ENCODE measurements at regions not wholly inside any gene's neighbourhood (a gene's known extent, or its start where the extent isn't known, plus 50 kb on each side); places are given as distances from the start of the nearest gene placed in this dataset.
A peak's percentile ranks its signal among the peaks of the same experiment; 100 is the strongest.

DNA sequence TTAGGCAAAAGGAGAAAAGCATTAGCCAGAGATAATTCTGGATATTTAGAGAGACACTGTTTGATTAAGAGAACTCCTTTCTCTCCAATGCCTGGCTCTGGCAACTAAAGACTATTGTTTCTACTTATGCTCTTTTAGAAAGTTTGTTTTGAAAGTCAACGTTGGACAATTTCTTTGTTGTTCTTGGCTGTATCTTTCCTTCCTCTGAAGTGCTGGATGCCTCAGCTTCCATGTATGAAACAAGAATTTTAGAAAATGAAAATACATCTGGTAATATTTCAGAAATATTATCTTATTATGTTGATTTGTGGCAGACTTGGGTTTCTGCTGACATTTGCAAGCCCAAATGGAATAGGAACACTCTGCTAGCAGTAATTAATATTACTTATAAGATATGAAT is 382.6 kb downstream of the SNAPC1 start:
- ATAC-seq (no peak), DNase-seq (no peak)

DNA sequence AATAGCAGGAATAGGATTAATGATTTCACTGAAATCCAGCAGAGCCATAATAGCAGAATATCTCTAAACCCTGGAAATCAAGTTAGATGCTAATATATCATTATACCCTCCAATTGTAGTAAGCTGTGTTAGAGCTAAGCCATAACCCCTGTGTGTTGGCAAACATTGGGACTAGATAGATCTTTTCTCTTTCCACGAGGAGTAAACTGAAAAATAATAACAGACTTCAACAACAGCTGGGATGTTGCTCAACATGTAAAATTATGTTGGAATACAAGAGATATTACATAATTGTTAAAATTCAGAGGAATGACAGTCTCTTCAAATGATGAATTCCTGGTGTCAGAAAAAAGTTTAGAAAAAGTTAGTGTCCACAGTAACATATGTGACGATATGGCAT is 383.8 kb downstream of the SNAPC1 start:
- DNase-seq: no peak
- no peak for ATAC-seq

- ATAC-seq (no peak), DNase-seq (no peak)
These were observed 393.8 kb downstream of the SNAPC1 start for GRCh38 chr14:62156052-62156451.

DNA sequence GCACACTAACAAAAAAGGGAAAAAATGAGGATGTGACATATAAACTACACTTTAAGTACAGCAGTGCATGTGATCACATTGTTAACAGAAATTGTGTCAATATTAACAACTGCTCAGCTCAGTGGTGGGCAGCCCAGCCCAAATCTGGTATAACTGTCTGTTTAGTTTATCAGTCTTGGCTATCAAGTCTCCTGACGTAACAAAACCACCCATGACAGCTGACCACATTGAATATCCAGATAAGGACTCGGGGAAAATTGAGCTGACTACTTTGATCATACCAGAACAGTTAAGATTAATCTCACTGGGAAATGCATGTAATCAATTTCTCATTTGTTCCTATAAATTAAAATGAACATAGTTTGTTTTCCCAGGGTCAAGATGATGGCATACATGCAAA is 396.6 kb downstream of the SNAPC1 start:
- DNase-seq (no peak), ATAC-seq (no peak)

DNA sequence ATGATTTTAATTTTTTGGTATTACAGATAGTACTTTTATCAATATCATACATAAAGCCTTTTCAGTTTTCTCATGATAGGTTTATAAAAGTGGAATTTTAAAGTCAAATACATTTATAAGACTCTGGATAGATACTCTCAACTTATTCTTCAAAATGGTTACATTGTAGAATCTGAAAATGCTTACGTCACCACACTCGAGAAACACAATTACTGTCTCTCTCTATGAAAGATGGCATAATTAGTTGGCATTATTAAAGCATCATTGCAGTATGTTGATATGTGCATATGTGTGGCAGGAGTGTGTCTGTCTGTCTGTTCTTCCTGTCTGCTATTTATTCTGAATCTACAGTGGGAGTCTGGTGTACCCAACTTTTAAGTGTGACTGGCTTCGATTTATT is 397.1 kb downstream of the SNAPC1 start:
- DNase-seq: no peak
- no peak for ATAC-seq

- no peak for ATAC-seq
- DNase-seq: no peak
These were observed 400.9 kb downstream of the SNAPC1 start for GRCh38 chr14:62162998-62163589.

DNA sequence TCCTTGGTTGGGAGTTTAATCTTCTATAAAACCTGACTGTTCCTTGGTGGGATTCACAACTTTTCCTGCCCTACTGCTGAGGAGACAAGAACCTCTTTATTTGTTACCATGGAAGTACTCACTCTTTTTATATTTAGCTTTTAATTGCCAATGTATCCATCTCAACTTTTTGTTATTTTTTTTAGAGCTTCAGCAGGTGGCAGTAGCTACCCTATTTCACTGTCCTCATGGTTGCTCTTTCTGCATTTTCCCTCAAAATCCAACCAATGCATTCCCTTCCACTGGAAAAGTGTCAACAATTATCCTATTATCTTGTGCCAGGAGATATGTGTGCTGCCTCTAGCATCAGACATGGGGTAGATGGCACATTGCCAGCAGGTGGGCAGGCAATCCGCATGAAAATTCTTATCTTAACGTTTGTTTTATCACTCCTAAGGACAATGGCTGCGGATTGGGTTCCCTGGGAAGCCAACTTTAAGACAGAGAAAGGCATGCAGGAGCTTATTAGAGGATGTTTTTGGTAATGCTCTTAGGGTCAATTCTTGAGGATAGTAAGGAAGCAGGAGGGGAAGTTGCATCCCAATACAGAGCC is 406.4 kb downstream of the SNAPC1 start:
- no peak for DNase-seq
- ATAC-seq: no peak

DNA sequence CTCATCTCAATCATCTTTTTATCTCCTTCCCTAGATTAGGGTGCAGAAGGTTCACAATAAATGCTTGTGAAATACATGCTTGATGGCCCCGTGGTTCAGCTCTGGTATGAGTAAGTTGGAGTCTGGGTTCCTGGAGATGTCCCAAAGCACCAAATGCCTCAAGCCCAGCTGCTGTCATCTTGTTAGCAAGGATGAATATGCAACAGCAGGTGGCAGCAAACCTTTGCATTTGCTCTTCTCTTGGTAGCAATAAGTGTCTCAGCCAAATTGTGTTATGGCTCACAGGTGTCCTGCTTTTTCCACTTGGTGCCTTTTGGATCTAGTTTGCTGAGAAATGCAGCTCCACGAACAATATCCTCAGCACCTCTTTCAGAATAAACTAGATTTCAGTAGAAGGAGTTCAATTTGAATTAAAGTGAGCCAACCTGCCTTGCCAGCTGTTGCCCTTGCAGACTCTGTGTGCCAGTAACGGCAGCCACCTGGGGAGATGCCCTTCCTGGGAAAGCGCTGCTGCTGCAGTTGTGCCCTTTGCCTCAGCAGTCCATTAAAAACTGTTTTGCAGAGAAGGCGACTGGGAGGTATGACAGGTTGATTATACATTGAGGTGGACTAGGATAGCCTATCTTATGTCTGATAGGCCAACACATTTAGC is 417.3 kb downstream of the SNAPC1 start:
- ATAC-seq (no peak), DNase-seq (peak; percentile 10)

- DNase-seq (no peak), ATAC-seq (no peak)
These were observed 419.4 kb downstream of the SNAPC1 start for GRCh38 chr14:62181591-62181990.

GRCh38 chr14:62185078-62185477 is 422.9 kb downstream of the SNAPC1 start:
- ATAC-seq: no peak
- no peak for DNase-seq

DNA sequence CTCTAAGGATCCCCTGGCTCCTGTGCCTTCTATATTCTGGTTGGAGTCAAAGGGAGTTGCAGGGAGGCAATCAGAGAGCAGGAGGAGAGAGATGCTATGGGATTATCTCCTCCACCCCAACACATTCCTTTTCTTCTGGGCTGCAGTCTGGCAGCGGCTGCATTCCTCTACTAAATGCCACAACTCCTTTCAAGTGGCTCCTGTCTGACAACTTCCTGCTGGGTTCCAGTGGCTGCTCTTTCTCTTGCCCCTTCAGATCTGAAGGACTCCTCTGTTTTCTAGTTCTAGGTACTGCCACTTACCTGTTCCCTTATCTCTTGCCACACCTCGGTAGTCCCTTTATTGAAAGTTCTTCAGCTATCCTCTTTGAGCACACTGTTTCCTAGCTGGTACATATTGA is 425.0 kb downstream of the SNAPC1 start:
- no peak for ATAC-seq

GRCh38 chr14:62189698-62190097 is 427.5 kb downstream of the SNAPC1 start:
- DNase-seq (no peak), ATAC-seq (no peak)

More for the DNA sequence above, 425.0 kb downstream of the SNAPC1 start:
- DNase-seq: no peak

DNA sequence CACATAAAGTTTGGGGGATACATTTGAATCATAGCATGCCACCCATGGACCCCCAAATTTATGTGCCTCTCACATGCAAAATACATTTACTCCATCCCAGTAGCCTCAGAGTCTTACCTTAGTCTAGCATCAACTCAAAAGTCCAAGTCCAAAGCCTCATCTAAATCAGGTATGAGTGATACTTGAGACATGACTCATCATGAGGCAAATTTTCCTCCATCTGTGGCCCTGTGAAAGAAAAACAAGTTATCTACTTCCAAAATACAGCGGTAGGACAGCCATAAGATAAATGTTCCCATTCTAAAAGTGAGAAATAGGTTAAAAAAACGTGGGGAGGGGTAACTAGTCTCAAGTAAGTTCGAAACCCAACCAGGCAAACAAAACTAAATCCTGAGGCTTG is 444.2 kb downstream of the SNAPC1 start:
- ATAC-seq (no peak), DNase-seq (no peak)

DNA sequence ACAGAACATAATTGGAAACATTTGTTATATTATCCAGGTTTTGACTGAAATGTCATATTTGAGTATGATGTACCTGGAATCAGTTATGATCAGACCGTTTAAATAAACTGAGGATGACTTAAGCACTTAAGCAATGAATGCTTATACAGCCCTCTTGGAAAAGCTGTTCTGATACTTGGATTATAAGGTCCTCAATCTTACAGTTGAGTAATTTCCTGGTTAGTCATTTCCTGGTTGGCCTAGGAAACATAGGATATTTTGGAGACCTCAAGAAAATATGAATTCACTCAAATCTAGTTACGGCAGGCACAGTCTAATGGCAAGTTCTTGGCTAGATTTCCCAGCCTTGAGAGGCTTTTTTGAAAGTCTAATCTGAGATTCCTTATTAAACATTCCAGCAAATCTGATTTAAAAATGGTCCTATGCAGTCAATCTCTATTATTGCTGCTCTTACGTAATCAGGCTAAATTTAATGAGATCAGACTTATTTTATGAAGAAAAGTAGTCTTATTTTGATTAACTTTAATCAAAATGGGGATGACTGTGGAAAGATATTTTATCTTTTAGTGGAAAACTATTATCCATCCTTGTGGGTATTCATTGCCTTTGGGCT is 447.2 kb downstream of the SNAPC1 start:
- DNase-seq (no peak), ATAC-seq (no peak)

GRCh38 chr14:62213516-62213915 is 451.3 kb downstream of the SNAPC1 start:
- ATAC-seq (no peak), DNase-seq (no peak)

DNA sequence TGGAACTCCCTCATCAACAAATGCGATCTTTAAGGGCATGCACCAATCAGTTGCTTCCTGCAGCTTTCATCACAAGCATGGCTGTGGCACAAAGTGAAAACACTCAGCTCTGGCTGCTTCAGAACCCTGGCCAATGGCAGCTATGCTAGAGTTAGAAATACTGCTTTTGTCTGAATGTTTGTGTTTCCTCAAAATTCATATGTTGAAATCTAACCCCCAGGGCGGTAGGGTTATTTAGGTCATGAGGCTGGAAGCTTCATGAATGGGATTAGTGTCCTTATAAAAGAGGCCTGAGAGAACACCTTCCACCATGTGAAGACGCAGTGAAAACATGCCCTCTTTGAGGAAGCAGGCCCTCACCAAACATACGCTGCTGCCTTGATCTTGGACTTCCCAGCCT is 453.9 kb downstream of the SNAPC1 start:
- DNase-seq (no peak), ATAC-seq (no peak)

DNA sequence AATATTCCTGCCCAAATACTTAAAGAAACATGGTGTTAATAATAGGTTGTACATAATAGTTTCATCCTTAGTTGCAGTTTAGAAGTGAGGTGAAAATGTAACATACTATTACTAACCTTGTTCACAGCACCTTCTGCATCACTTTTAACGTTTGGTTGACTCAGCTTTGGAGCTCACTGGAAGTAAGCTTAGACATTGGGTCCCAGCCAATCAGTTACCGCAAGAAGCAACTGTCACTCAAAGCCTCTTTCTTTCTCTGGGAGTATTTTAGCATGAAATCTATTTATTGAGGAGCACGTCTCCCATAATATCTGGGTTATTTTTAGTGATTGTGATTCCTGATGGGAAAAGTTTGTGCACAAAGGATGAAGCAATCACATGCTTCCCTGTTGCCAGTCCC is 472.6 kb downstream of the SNAPC1 start:
- DNase-seq (no peak), ATAC-seq (no peak)

DNA sequence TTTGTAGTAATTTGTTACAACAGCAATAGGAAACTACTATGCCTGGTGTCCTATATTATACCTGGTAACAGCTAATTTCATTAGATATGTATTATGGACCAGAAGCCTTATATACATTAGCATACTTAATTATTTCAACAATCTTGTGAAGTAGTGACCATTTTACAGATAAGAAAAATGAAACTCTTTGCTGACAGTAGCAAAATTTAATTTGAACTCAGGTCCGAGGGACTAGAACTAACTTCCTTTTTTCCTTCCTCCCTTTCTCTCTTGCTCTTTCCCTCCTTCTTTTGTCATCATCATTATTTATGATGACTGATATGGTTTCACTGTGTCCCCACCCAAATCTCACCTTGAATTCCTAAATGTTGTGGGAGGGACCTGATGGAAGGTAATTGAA is 482.0 kb downstream of the SNAPC1 start:
- DNase-seq (no peak), ATAC-seq (no peak)

DNA sequence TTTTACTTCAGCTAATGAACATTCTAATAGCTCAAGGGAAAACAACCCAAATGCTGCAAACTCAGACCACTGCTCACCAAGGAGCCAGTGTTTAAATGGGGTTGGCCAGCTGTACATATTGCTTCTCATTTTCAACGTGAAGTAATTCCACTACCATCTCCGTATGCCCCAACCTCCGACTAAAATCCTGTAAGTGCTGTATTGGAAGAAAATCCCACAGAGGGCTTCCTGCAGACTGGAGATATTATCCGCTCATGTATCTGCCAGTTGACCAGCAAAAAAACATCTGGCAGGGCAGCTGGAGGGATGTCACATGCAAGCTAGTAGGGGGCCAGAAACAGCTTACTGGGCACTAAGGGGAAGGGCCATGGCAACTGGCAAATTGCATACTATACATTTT is 485.0 kb downstream of the SNAPC1 start:
- DNase-seq: no peak
- ATAC-seq: no peak

GRCh38 chr14:62251237-62251636 is 489.0 kb downstream of the SNAPC1 start:
- ATAC-seq: no peak
- no peak for DNase-seq

DNA sequence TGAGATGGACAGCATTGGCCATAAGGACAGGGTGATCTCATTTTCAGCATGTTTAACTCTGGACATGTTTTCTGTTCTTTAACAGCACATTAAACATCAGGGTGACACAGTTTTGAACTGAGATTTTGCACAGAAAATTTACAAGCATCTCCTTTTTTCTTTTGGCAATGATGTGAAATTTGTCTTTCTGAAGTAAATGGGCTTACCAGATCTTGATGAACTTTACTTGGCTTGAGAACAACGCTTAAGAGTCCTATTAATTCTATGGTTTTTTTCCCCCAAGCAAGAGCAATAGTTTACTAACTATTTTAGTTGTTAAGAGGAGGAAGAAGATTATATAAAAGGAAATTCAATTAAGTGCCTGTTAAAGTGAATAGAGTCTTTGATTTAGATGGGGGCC is 491.0 kb downstream of the SNAPC1 start:
- DNase-seq: no peak
- no peak for ATAC-seq

DNA sequence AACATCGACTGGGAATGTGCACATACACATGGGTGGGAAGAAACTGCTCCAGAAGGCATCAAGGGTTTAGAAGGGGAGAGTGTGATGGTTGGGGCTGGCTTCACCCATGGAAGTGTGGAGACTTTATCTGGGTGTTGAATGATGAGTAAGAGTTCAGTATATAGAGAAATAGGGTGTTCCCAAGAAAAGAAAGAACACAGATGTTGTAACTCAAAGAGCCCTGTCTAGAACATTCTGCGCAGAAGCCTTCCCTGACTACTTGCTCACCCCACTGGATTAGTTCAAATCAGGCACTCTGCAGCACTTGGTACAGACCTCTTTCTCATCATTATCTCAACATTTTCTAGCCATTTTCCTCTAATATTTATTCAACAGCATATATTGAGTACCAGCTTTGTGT is 491.7 kb downstream of the SNAPC1 start:
- DNase-seq (no peak), ATAC-seq (no peak)

GRCh38 chr14:62269204-62269603 is 507.0 kb downstream of the SNAPC1 start:
- peak; percentile 78 for ATAC-seq
- DNase-seq: peak; percentile 11

- ATAC-seq: no peak
- DNase-seq: no peak
These were observed 508.0 kb downstream of the SNAPC1 start for GRCh38 chr14:62270236-62270635.
